Heart left ventricle (tissue), 13 donors: ENCODE measurements at regions not wholly inside any gene's neighbourhood (a gene's known extent, or its start where the extent isn't known, plus 50 kb on each side); places are given as distances from the start of the nearest gene placed in this dataset.

Experiments
- CTCF ChIP-seq, 12 donors: fragments of 200-600 bp; sonication (generic) in 4 of 12; IDR thresholded peaks; one replicate each; pipeline versions ENCODE4 v1.5.0 to v1.8.0; 2018 to 2022; ENCODE audit warnings: antibody characterized with exemption in 12 of 12, mild to moderate bottlenecking in 5 of 12
- POLR2A ChIP-seq, 2 donors: fragments of 450-650 bp; IDR thresholded peaks; one replicate each; pipeline ENCODE4 v1.6.1; 2017; ENCODE audit warnings: antibody characterized with exemption in 2 of 2, mild to moderate bottlenecking in 2 of 2, moderate library complexity in 2 of 2
- donor health status: ischemic (EF 13 %, LVEDD 7.1; RV severe dilation, severe dysfunction).
- donor health status: DM: no; HTN: yes; CAD: no.
- donor health status: DM: no; HTN: no; CAD: no.
- donor health status: ischemic (EF 25% LVEDD 6.9; RV normal size, moderate dysfunction).
- donor health status: ischemic (EF 25% LVEDD 5.7; RV mildly dilated, moderate dysfunction).
- donor health status: ischemic (EF 35%, LVEDD 5.7; RV mildly dilated, moderate dysfunction).
- donor health status: nonischemic (EF 11% LVEDD 7.7; RV severe dilation, severe dysfunction).
- donor health status: DM: yes; HTN: yes; CAD: no.
- donor health status: PGD.
- donor health status: ischemic (EF 29% LVEDD 5.4; RV normal size, mild dysfunction).
- donor health status: nonischemic (EF 23%, LVEDD 6.1; RV moderate dilation, normal function).

DNA sequence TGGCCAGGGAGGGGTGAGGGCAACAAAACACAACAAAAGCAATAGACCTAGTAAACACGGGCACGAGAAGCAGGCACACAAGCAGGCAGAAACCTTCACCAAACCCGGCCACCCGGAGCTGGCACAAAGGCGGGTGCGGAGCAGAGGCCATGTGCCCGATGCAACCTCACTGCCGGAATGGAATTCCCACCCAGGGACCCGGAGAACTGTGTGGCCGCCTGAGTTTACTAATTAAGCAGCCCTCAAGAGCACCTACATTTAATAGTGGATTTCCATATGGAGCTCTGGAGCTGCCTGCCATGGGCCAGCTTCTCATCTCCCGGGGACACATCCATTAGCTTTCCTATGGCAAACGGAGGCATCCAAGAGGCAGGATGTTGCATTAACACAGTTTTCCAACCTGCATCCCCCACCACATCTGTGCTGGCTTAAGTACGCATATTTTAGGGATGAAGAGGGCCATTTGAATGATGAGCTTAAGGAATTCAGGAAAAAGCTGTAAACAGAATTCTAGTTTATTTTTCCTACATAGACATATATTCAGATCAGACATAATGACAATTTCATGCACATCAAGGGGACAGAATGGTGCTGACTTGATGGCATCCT lies 104.5 kb upstream of the SMIM21 start:
- TF ChIP-seq POLR2A (IDR thresholded peaks at IDR 0.05) = no peak
- TF ChIP-seq CTCF (IDR thresholded peaks at IDR 0.05) = no peak
